ENCODE measurements at regions not wholly inside any gene's neighbourhood (a gene's known extent, or its start where the extent isn't known, plus 50 kb on each side); places are given as distances from the start of the nearest gene placed in this dataset.
"Not testable (repeated sequence)": the region's sequence is repeated elsewhere in the genome, so short reads cannot be mapped to it uniquely, and the experiment has no call there.

- H3K79me2 ChIP-seq (ENCODE audit: control insufficient read depth, insufficient read depth, low read length): no peaks in the 10 kb centered on the region
These were observed 110.1 kb upstream of the ADTRP start for GRCh38 chr6:11888727-11889126.

GRCh38 chr6:11885159-11885558 lies 106.6 kb upstream of the ADTRP start:
- H3K36me3 ChIP-seq (ENCODE audit: control insufficient read depth, insufficient read depth, low read length): no peaks in the 10 kb centered on the region
- H3K4me2 ChIP-seq (ENCODE audit: extremely low read depth, insufficient read depth, low read length): no peak overlapping the region
- no peaks in the 10 kb centered on the region for H4K20me1 ChIP-seq (ENCODE audit: control insufficient read depth, extremely low read depth, insufficient read depth, low read length)
- no peaks in the 10 kb centered on the region for H3K27me3 ChIP-seq (ENCODE audit: control insufficient read depth, insufficient read depth, low read length)
- DNase-seq (ENCODE audit: low read depth in 2 of 2): no peak
- H3K4me1 ChIP-seq (ENCODE audit: control insufficient read depth, extremely low read depth, insufficient read depth, low read length): no peaks in the 10 kb centered on the region
- H3K27ac ChIP-seq (ENCODE audit: insufficient read depth, low read length): no peak overlapping the region
- no peak overlapping the region for H3K9ac ChIP-seq (ENCODE audit: insufficient read depth, low read length)
- H2AFZ ChIP-seq (ENCODE audit: low read length): no peak overlapping the region
- no peak overlapping the region for H3K4me3 ChIP-seq (replicated peaks in 1 of 4; ENCODE audit: control extremely low read depth in 1 of 4, insufficient read depth in 1 of 4, low read depth in 3 of 4, low read length in 4 of 4)
- H3K79me2 ChIP-seq (ENCODE audit: control insufficient read depth, insufficient read depth, low read length): no peaks in the 10 kb centered on the region
- TF ChIP-seq CTCF (conservative IDR thresholded peaks at IDR 0.05 in 1 of 2, IDR thresholded peaks at IDR 0.05 in 1 of 2; ENCODE audit: low read depth in 1 of 2, low read length in 2 of 2) (no peak), EZH2 (IDR thresholded peaks at IDR 0.05; ENCODE audit: low read length, missing control alignments) (no peak)
- H3K9me3 ChIP-seq (ENCODE audit: control insufficient read depth, insufficient read depth, low read depth, low read length): no peaks in the 10 kb centered on the region

More at GRCh38 chr6:11888727-11889126, 110.1 kb upstream of the ADTRP start:
- H3K9me3 ChIP-seq (ENCODE audit: control insufficient read depth, insufficient read depth, low read depth, low read length): no peaks in the 10 kb centered on the region
- no peak for TF ChIP-seq CTCF (conservative IDR thresholded peaks at IDR 0.05 in 1 of 2, IDR thresholded peaks at IDR 0.05 in 1 of 2; ENCODE audit: low read depth in 1 of 2, low read length in 2 of 2)
- TF ChIP-seq EZH2 (IDR thresholded peaks at IDR 0.05; ENCODE audit: low read length, missing control alignments): no peak
- H3K4me3 ChIP-seq (replicated peaks in 1 of 4; ENCODE audit: control extremely low read depth in 1 of 4, insufficient read depth in 1 of 4, low read depth in 3 of 4, low read length in 4 of 4): no peak overlapping the region
- no peaks in the 10 kb centered on the region for H3K36me3 ChIP-seq (ENCODE audit: control insufficient read depth, insufficient read depth, low read length)
- no peaks in the 10 kb centered on the region for H3K27me3 ChIP-seq (ENCODE audit: control insufficient read depth, insufficient read depth, low read length)
- H4K20me1 ChIP-seq (ENCODE audit: control insufficient read depth, extremely low read depth, insufficient read depth, low read length): no peaks in the 10 kb centered on the region
- no peak for DNase-seq (ENCODE audit: low read depth in 2 of 2)
- no peak overlapping the region for H3K4me2 ChIP-seq (ENCODE audit: extremely low read depth, insufficient read depth, low read length)
- no peaks in the 10 kb centered on the region for H3K4me1 ChIP-seq (ENCODE audit: control insufficient read depth, extremely low read depth, insufficient read depth, low read length)
- no peak overlapping the region for H3K27ac ChIP-seq (ENCODE audit: insufficient read depth, low read length)
- no peak overlapping the region for H3K9ac ChIP-seq (ENCODE audit: insufficient read depth, low read length)
- no peak overlapping the region for H2AFZ ChIP-seq (ENCODE audit: low read length)

DNA sequence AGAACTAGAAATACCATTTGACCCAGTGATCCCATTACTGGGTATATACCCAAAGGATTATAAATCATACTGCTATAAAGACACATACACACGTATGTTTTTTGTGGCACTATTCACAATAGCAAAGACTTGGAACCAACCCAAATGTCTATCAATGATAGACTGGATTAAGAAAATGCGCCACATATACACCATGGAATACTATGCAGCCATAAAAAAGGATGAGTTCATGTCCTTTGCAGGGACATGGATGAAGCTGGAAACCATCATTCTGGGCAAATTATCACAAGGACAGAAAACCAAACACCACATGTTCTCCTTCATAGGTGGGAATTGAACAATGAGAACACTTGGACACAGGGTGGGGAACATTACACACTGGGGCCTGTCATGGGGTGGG lies 104.9 kb upstream of the ADTRP start:
- not testable (repeated sequence) for H3K4me2 ChIP-seq (ENCODE audit: extremely low read depth, insufficient read depth, low read length); H3K9ac ChIP-seq (ENCODE audit: insufficient read depth, low read length); H2AFZ ChIP-seq (ENCODE audit: low read length); H3K27me3 ChIP-seq (ENCODE audit: control insufficient read depth, insufficient read depth, low read length); DNase-seq (ENCODE audit: low read depth in 2 of 2); H3K9me3 ChIP-seq (ENCODE audit: control insufficient read depth, insufficient read depth, low read depth, low read length); H4K20me1 ChIP-seq (ENCODE audit: control insufficient read depth, extremely low read depth, insufficient read depth, low read length); H3K27ac ChIP-seq (ENCODE audit: insufficient read depth, low read length); H3K4me3 ChIP-seq (replicated peaks in 1 of 4; ENCODE audit: control extremely low read depth in 1 of 4, insufficient read depth in 1 of 4, low read depth in 3 of 4, low read length in 4 of 4); H3K36me3 ChIP-seq (ENCODE audit: control insufficient read depth, insufficient read depth, low read length); H3K79me2 ChIP-seq (ENCODE audit: control insufficient read depth, insufficient read depth, low read length); H3K4me1 ChIP-seq (ENCODE audit: control insufficient read depth, extremely low read depth, insufficient read depth, low read length)

DNA sequence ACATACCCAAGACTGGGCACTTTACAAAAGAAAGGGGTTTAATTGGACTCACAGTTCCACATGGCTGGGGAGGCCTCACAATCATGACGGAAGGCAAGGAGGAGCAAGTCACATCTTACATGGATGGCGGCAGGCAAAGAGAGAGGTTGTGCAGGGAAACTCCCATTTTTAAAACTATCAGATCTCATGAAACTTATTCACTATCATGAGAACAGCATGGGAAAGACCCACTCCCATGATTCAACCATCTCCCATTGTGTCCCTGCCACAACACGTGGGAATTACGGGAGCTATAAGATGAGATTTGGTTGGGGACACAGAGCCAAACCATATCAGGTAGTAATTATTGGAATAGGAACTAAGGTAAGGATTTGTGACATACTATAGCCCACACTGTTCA lies 101.6 kb upstream of the ADTRP start:
- not testable (repeated sequence) for H4K20me1 ChIP-seq (ENCODE audit: control insufficient read depth, extremely low read depth, insufficient read depth, low read length); H3K9me3 ChIP-seq (ENCODE audit: control insufficient read depth, insufficient read depth, low read depth, low read length); H3K9ac ChIP-seq (ENCODE audit: insufficient read depth, low read length); H3K27ac ChIP-seq (ENCODE audit: insufficient read depth, low read length); H3K36me3 ChIP-seq (ENCODE audit: control insufficient read depth, insufficient read depth, low read length); H3K4me1 ChIP-seq (ENCODE audit: control insufficient read depth, extremely low read depth, insufficient read depth, low read length); DNase-seq (ENCODE audit: low read depth in 2 of 2); H2AFZ ChIP-seq (ENCODE audit: low read length); H3K79me2 ChIP-seq (ENCODE audit: control insufficient read depth, insufficient read depth, low read length); H3K4me3 ChIP-seq (replicated peaks in 1 of 4; ENCODE audit: control extremely low read depth in 1 of 4, insufficient read depth in 1 of 4, low read depth in 3 of 4, low read length in 4 of 4); H3K4me2 ChIP-seq (ENCODE audit: extremely low read depth, insufficient read depth, low read length); H3K27me3 ChIP-seq (ENCODE audit: control insufficient read depth, insufficient read depth, low read length)

Data from fibroblast of lung (primary cell).